ENCODE measurements at regions not wholly inside any gene's neighbourhood (a gene's known extent, or its start where the extent isn't known, plus 50 kb on each side); places are given as distances from the start of the nearest gene placed in this dataset.

DNA sequence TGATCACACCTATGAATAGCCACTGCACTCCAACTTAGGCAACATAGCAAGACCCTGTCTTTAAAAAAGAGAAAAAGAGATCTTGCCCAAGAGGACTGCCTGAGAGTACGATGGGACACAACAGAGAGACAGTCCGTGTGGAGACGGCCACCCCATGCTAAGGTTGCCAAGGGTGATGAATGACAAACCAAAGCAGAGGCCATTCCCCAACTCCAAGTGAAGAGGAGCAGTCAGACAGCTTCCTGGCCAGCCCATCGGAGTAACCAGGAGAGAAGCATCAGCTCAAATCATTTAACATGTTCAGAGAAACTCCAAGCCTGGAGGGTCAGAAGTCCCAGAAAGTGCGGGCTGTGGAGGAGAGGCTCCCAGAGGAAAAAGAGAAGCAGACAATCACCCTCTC is 63.9 kb upstream of the SUB1 start:
- no peak for DNase-seq (ENCODE audit: extremely low spot score)
- ChIA-PET POLR2A (no interaction called here), CTCF (no interaction called here)
- TF ChIP-seq ELF4 (IDR thresholded peaks at IDR 0.05): no peak
- TF ChIP-seq FOXA1 (IDR thresholded peaks at IDR 0.05): no peak
- no peak for TF ChIP-seq TARDBP (IDR thresholded peaks at IDR 0.05)
- TF ChIP-seq BHLHE40 (IDR thresholded peaks at IDR 0.05; ENCODE audit: borderline replicate concordance): no peak
- no peak for TF ChIP-seq ZNF384 (IDR thresholded peaks at IDR 0.05)
- TF ChIP-seq ARNT (IDR thresholded peaks at IDR 0.05): no peak
- TF ChIP-seq SUZ12 (IDR thresholded peaks at IDR 0.05): no peak
- TF ChIP-seq L3MBTL2 (conservative IDR thresholded peaks at IDR 0.05): no peak
- TF ChIP-seq FOXM1 (IDR thresholded peaks at IDR 0.05; ENCODE audit: borderline replicate concordance): no peak
- TF ChIP-seq FOXK2 (IDR thresholded peaks at IDR 0.05): no peak
- no peak for TF ChIP-seq HDGF (IDR thresholded peaks at IDR 0.05; ENCODE audit: borderline replicate concordance)
- TF ChIP-seq, protein P1, sequence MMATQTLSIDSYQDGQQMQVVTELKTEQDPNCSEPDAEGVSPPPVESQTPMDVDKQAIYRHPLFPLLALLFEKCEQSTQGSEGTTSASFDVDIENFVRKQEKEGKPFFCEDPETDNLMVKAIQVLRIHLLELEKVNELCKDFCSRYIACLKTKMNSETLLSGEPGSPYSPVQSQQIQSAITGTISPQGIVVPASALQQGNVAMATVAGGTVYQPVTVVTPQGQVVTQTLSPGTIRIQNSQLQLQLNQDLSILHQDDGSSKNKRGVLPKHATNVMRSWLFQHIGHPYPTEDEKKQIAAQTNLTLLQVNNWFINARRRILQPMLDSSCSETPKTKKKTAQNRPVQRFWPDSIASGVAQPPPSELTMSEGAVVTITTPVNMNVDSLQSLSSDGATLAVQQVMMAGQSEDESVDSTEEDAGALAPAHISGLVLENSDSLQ (IDR thresholded peaks at IDR 0.05): no peak
- no peak for TF ChIP-seq NFRKB (IDR thresholded peaks at IDR 0.05)
- TF ChIP-seq SP1 (IDR thresholded peaks at IDR 0.05): no peak
- no peak for TF ChIP-seq CTBP1 (IDR thresholded peaks at IDR 0.05; ENCODE audit: borderline replicate concordance)
- TF ChIP-seq LEF1 (IDR thresholded peaks at IDR 0.05; ENCODE audit: borderline replicate concordance): no peak

DNA sequence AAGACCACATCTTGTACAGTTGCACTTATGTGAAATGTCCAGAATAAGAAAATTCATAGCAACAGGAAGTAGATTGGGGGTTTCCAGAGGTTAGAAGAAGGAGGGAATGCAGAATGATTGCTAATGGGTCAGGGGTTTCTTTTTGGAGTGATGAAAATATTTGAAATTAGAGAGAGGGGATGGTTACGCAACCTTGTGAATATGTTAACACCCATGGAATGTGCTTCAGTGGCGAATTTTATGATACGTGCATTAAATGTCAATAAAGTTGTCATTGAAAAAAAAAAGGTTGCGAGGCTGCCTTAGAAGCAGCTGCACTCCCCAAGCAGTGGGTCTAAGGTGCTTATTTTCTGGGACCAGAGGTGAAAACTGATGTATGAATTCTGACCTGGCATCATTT is 64.4 kb upstream of the SUB1 start:
- DNase-seq (ENCODE audit: extremely low spot score): no peak
- POLR2A ChIA-PET: no interaction called here
- CTCF ChIA-PET: no interaction called here
- TF ChIP-seq ZNF384 (IDR thresholded peaks at IDR 0.05) (peak; percentile 92), NFRKB (IDR thresholded peaks at IDR 0.05) (no peak)

DNA sequence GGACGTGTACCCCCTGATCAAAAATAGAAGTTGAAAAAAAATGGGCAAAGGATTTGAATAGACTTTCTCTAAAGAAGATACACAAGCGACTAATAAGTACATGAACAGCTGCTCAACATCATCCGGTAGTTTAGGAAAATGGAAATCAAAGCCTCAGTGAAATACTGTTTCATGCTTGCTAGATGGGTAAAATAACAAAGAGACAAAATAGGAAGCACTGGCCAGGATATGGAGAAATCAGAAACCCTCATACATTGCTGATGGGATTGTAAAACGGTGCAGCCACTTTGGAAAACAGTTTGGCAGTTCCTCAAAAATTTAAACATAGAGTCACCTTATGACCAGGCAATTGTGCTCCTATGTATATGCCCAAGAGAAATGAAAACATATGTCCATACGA is 65.0 kb upstream of the SUB1 start:
- no peak for TF ChIP-seq FOXA1 (IDR thresholded peaks at IDR 0.05)
- no peak for TF ChIP-seq ARNT (IDR thresholded peaks at IDR 0.05)
- TF ChIP-seq, protein P1 (IDR thresholded peaks at IDR 0.05): no peak
- no peak for TF ChIP-seq CTBP1 (IDR thresholded peaks at IDR 0.05; ENCODE audit: borderline replicate concordance)
- no peak for TF ChIP-seq NFRKB (IDR thresholded peaks at IDR 0.05)
- no peak for TF ChIP-seq ELF4 (IDR thresholded peaks at IDR 0.05)
- TF ChIP-seq L3MBTL2 (conservative IDR thresholded peaks at IDR 0.05): no peak
- no peak for TF ChIP-seq FOXM1 (IDR thresholded peaks at IDR 0.05; ENCODE audit: borderline replicate concordance)
- TF ChIP-seq FOXK2 (IDR thresholded peaks at IDR 0.05): no peak
- POLR2A ChIA-PET: no interaction called here
- DNase-seq (ENCODE audit: extremely low spot score): no peak
- CTCF ChIA-PET: no interaction called here

DNA sequence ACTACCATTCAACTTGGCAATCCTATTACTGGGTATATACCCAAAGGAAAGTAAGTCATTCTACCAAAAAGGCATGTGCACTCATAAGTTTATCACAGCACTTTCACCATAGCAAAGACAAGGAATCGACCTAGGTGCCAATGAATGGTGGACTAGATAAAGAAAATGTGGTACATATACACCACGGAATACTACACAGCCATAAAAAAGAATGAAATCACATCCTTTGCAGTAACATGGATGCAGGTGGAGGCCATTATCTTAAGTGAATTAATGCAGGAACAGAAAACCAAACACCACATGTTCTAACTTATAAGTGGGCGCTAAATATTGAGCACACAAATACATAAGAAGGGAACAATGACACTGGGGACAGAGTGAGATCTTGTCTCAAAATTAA is 65.8 kb upstream of the SUB1 start:
- TF ChIP-seq, protein P1 (IDR thresholded peaks at IDR 0.05): no peak
- TF ChIP-seq L3MBTL2 (conservative IDR thresholded peaks at IDR 0.05): no peak
- no peak for TF ChIP-seq FOXM1 (IDR thresholded peaks at IDR 0.05; ENCODE audit: borderline replicate concordance)
- ChIA-PET CTCF (no interaction called here), POLR2A (no interaction called here)
- DNase-seq (ENCODE audit: extremely low spot score): no peak

DNA sequence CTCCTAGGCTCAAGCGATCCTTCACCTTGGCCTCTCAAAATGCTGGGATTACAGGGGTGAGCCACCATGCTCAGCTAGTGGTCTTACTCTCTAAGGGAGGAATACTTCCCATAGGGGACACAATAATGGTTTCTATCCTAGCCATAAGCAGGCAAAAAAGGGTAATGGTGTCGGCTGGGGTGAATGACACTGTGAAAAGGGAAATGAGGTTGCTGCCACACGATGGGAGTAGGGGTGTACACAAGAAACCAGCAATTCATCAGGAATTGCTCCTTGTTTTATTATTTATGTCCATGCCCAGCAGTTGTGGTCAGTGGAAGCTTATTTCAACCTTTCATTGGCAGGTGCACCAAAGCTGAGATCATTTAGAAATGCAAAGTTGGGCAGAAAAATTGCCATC is 70.3 kb upstream of the ZFR start:
- DNase-seq (ENCODE audit: extremely low spot score): no peak
- ChIA-PET POLR2A (no interaction called here), CTCF (no interaction called here)
- no peak for TF ChIP-seq LEF1 (IDR thresholded peaks at IDR 0.05; ENCODE audit: borderline replicate concordance)
- TF ChIP-seq ZNF384 (IDR thresholded peaks at IDR 0.05): no peak
- no peak for TF ChIP-seq ELF4 (IDR thresholded peaks at IDR 0.05)
- TF ChIP-seq CTBP1 (IDR thresholded peaks at IDR 0.05; ENCODE audit: borderline replicate concordance): no peak
- no peak for TF ChIP-seq FOXA1 (IDR thresholded peaks at IDR 0.05)

DNA sequence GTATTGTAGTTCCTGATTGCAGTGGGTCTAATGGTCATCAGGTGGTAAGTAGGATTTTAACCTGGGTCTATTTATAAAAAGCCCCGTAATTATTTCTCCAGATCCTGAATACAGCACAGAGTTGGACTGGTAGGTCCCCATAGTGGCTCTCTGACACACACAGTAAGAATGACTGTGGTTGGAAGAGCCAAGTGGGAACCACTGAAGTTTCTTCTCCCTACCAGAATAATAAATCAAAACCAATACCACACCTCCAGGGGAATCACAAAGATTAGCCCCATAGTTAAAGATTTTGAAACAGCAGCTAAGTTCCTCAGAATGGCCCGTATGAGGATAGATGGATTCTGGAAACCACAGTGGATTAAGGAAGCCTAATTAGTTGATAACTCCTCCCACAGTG is 68.4 kb upstream of the ZFR start:
- TF ChIP-seq ZNF384 (IDR thresholded peaks at IDR 0.05): no peak
- no peak for TF ChIP-seq NFRKB (IDR thresholded peaks at IDR 0.05)
- TF ChIP-seq TARDBP (IDR thresholded peaks at IDR 0.05): no peak
- TF ChIP-seq FOXM1 (IDR thresholded peaks at IDR 0.05; ENCODE audit: borderline replicate concordance): no peak
- TF ChIP-seq CTBP1 (IDR thresholded peaks at IDR 0.05; ENCODE audit: borderline replicate concordance): no peak
- TF ChIP-seq HDGF (IDR thresholded peaks at IDR 0.05; ENCODE audit: borderline replicate concordance): no peak
- no peak for TF ChIP-seq LEF1 (IDR thresholded peaks at IDR 0.05; ENCODE audit: borderline replicate concordance)
- TF ChIP-seq, protein P1 (IDR thresholded peaks at IDR 0.05): no peak
- no peak for TF ChIP-seq FOXA1 (IDR thresholded peaks at IDR 0.05)
- TF ChIP-seq L3MBTL2 (conservative IDR thresholded peaks at IDR 0.05): no peak
- no peak for TF ChIP-seq ARNT (IDR thresholded peaks at IDR 0.05)
- CTCF ChIA-PET: interaction anchor here (1.0 kb wide), 1 partner anchor 12 kb away, joined by 3 read pairs; no protein-coding TSS in a partner anchor
- no peak for DNase-seq (ENCODE audit: extremely low spot score)
- POLR2A ChIA-PET: no interaction called here

Data from HEK293T (cell line).